OCI-LY7 (cell line): ENCODE measurements at regions not wholly inside any gene's neighbourhood (a gene's known extent, or its start where the extent isn't known, plus 50 kb on each side); places are given as distances from the start of the nearest gene placed in this dataset.

ENCODE experiments used
- BruUV-seq: library from RNA; stranded (reverse); fragments of 400-500 nt; replicated peaks from 2 replicates; lab custom pipeline; 2021; lab: Mats Ljungman, UMichigan
- CTCF ChIA-PET: fragments of 300-600 bp; sonication (Branson Sonifier 250); formaldehyde crosslinking; loops from one replicate; lab custom pipeline; 2022; ENCODE audit warnings: antibody characterized with exemption; ENCODE audit not compliant: unreplicated experiment; lab: Charles Lee
- POLR2A ChIA-PET: fragments of 300-600 bp; sonication (Branson Sonifier 250); formaldehyde crosslinking; loops from one replicate; lab custom pipeline; 2022; ENCODE audit warnings: antibody characterized with exemption; lab: Charles Lee
- DNase-seq: peaks from one replicate; pipeline ENCODE4 v3.0.0-alpha.2; 2015; ENCODE audit warnings: low spot score
- H2AFZ ChIP-seq: fragments of 200-600 bp; sonication (generic), shearing (Covaris generic); 2 replicates; pipeline ENCODE4 v1.6.1; 2014; ENCODE audit warnings: mild to moderate bottlenecking, antibody characterized with exemption, low read length, moderate library complexity
- H3K27ac ChIP-seq: fragments of 200-600 bp; sonication (generic); 2 replicates; pipeline ENCODE4 v1.5.1; 2014; ENCODE audit warnings: mixed run types, low read depth, mild to moderate bottlenecking, moderate library complexity, low read length, inconsistent platforms; ENCODE audit not compliant: poor library complexity, severe bottlenecking
- H3K36me3 ChIP-seq: fragments of 200-600 bp; sonication (generic); 2 replicates; pipeline ENCODE4 v1.6.1; 2014; ENCODE audit warnings: mild to moderate bottlenecking, antibody characterized with exemption, low read length, moderate library complexity, mixed read lengths; ENCODE audit not compliant: insufficient read depth
- H3K4me1 ChIP-seq: fragments of 200-600 bp; sonication (generic); 2 replicates; pipeline ENCODE4 v1.5.1; 2014; ENCODE audit warnings: mild to moderate bottlenecking, low read length; ENCODE audit not compliant: insufficient read depth, poor library complexity, severe bottlenecking
- H3K4me2 ChIP-seq: fragments of 200-600 bp; sonication (generic); 2 replicates; pipeline ENCODE4 v1.6.1; 2014; ENCODE audit warnings: mild to moderate bottlenecking, low read length
- H3K4me3 ChIP-seq: fragments of 200-600 bp; sonication (generic); 2 replicates; pipeline ENCODE4 v1.5.1; 2014; ENCODE audit warnings: mild to moderate bottlenecking, low read depth, low read length; ENCODE audit not compliant: poor library complexity, severe bottlenecking
- H3K79me2 ChIP-seq: fragments of 200-600 bp; sonication (generic); 2 replicates; pipeline ENCODE4 v1.6.1; 2016; ENCODE audit warnings: low read depth, mild to moderate bottlenecking, low read length, moderate library complexity, mixed read lengths; ENCODE audit not compliant: insufficient read depth
- H3K9me2 ChIP-seq: fragments of 200-600 bp; sonication (generic); 2 replicates; pipeline ENCODE4 v1.6.1; 2016; ENCODE audit warnings: mild to moderate bottlenecking, low read length, mixed read lengths; ENCODE audit not compliant: insufficient read depth
- H3K9me3 ChIP-seq: fragments of 200-600 bp; sonication (generic); 2 replicates; pipeline ENCODE4 v1.6.1; 2014; ENCODE audit warnings: mild to moderate bottlenecking, mixed run types, low read length, mixed read lengths
- H4K20me1 ChIP-seq: fragments of 200-600 bp; sonication (generic); 2 replicates; pipeline ENCODE4 v1.6.1; 2014; ENCODE audit warnings: mild to moderate bottlenecking, antibody characterized with exemption, low read length, moderate library complexity, mixed read lengths; ENCODE audit not compliant: insufficient read depth
- CTCF ChIP-seq: fragments of 200-600 bp; sonication (generic); conservative IDR thresholded peaks from 2 replicates; pipeline ENCODE4 v1.5.1; 2014; ENCODE audit warnings: mild to moderate bottlenecking, antibody characterized with exemption, low read length, moderate library complexity, mixed read lengths
- EZH2phosphoT487 ChIP-seq: fragments of 200-600 bp; sonication (generic); IDR thresholded peaks from 2 replicates; pipeline ENCODE4 v1.6.1; 2018; ENCODE audit warnings: low read depth, borderline replicate concordance, mild to moderate bottlenecking, mixed run types, antibody characterized with exemption, low read length, moderate library complexity, mixed read lengths
- intact Hi-C: fragments of 100-400 bp; cut with micrococcal nuclease; formaldehyde crosslinking; loops from one replicate; pipeline ENCODE4 v1.10.0; 2022; ENCODE audit not compliant: unreplicated experiment

GRCh38 chr12:97292588-97292987 is 170.0 kb upstream of the RMST start:
- H3K4me1 ChIP-seq = peaks cover 21% of the 10 kb centered on the region
- H4K20me1 ChIP-seq = no peaks in the 10 kb centered on the region
- BruUV-seq = no TSS peak
- no peak overlapping the region for H3K4me3 ChIP-seq
- peak overlapping the region; percentile 21 for H3K27ac ChIP-seq
- H3K4me2 ChIP-seq = peak overlapping the region; percentile 55
- intact Hi-C loops = no loop called here
- ChIA-PET POLR2A (interaction anchor here (0.6 kb wide), 1 partner anchor 1210 kb away, joined by 4 read pairs; no protein-coding TSS in a partner anchor), CTCF (no interaction called here)
- no peaks in the 10 kb centered on the region for H3K9me2 ChIP-seq
- 0 out of 2 replicates have a peak, but pooled peaks cover 6% of the 10 kb centered on the region for H3K9me3 ChIP-seq
- TF ChIP-seq CTCF = no peak
- TF ChIP-seq EZH2phosphoT487 = no peak
- H3K79me2 ChIP-seq = no peaks in the 10 kb centered on the region
- no peaks in the 10 kb centered on the region for H3K36me3 ChIP-seq
- peak; percentile 70 for DNase-seq
- H2AFZ ChIP-seq = no peak overlapping the region

DNA sequence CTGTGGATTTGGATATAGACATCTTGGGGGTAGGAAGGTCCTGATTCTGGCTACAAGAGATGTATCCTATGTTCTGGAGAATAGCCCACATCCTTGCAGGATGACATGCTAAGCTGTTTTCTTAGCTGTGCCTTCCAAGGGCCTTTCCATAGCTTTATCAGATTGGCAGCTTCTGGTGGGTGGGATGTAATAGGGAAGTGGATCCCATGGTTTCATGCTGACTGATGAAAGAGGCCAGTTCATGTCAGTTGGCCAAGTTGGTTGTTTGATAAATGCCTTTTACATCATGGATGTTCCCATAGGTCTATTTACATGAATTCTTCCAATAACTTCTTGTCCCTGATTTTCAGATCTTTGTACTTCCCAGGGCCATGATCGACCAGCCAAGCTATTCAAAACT is 169.1 kb upstream of the RMST start:
- H4K20me1 ChIP-seq = no peaks in the 10 kb centered on the region
- H3K36me3 ChIP-seq = no peaks in the 10 kb centered on the region
- no peaks in the 10 kb centered on the region for H3K9me2 ChIP-seq
- H3K4me3 ChIP-seq = no peak overlapping the region
- intact Hi-C loops = no loop called here
- DNase-seq = no peak
- ChIA-PET CTCF (no interaction called here), POLR2A (no interaction called here)
- TF ChIP-seq CTCF (no peak), EZH2phosphoT487 (no peak)
- no peak overlapping the region for H3K4me2 ChIP-seq
- H3K27ac ChIP-seq = no peak overlapping the region
- H3K4me1 ChIP-seq = peaks cover 21% of the 10 kb centered on the region
- no TSS peak for BruUV-seq
- 0 out of 2 replicates have a peak, but pooled peaks cover 11% of the 10 kb centered on the region for H3K9me3 ChIP-seq
- H2AFZ ChIP-seq = no peak overlapping the region
- no peaks in the 10 kb centered on the region for H3K79me2 ChIP-seq

DNA sequence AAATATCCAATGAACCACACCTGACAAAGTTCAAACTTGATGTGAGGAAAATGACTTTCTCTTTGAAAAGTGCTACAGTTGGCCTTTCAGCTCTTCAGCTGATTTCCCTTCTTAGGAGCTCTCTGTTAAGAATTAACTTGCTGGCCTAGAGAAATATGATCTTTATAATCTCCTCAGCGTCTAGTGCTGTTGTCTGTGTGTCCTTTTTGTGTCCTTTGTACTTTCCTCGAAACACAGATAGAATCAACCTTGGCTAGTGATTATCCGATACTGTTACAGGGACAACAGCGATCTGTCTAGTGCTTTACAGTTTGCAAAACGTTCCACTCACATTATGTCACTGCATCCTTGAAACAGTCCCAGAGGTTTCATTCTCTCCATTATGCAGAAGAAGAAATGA is 162.8 kb upstream of the RMST start:
- ChIA-PET POLR2A (no interaction called here), CTCF (no interaction called here)
- no TSS peak for BruUV-seq

More for the DNA sequence above, 162.8 kb upstream of the RMST start:
- no peaks in the 10 kb centered on the region for H3K36me3 ChIP-seq
- intact Hi-C loops = no loop called here
- H2AFZ ChIP-seq = no peak overlapping the region
- no peak overlapping the region for H3K4me2 ChIP-seq
- DNase-seq = no peak
- no peaks in the 10 kb centered on the region for H3K79me2 ChIP-seq
- H3K9me2 ChIP-seq = no peaks in the 10 kb centered on the region
- H3K4me3 ChIP-seq = no peak overlapping the region
- H3K9me3 ChIP-seq = peaks cover 11% of the 10 kb centered on the region; the same call in 1 of the 2 replicates
- TF ChIP-seq EZH2phosphoT487 (no peak), CTCF (no peak)
- H3K4me1 ChIP-seq = peaks cover under 1% of the 10 kb centered on the region
- no peaks in the 10 kb centered on the region for H4K20me1 ChIP-seq
- no peak overlapping the region for H3K27ac ChIP-seq
